H9 (cell line): ENCODE measurements at regions not wholly inside any gene's neighbourhood (a gene's known extent, or its start where the extent isn't known, plus 50 kb on each side); places are given as distances from the start of the nearest gene placed in this dataset.

Source experiments
- DNase-seq: peaks from one replicate; pipeline ENCODE4 v3.0.0-alpha.2; 2017
- H2AFZ ChIP-seq: one replicate; pipeline ENCODE4 v1.6.1; 2013; ENCODE audit warnings: mild to moderate bottlenecking, low read length, control low read depth, moderate library complexity
- H2AK5ac ChIP-seq: 2 replicates; pipeline ENCODE4 v1.6.1; 2013; ENCODE audit warnings: low read length, control low read depth, mixed read lengths; ENCODE audit not compliant: insufficient read length
- H2BK120ac ChIP-seq: one replicate; pipeline ENCODE4 v1.6.1; 2013; ENCODE audit warnings: low read depth, mild to moderate bottlenecking, low read length, control low read depth, inconsistent platforms; ENCODE audit not compliant: poor library complexity, severe bottlenecking
- H2BK12ac ChIP-seq: 2 replicates; pipeline ENCODE4 v1.6.1; 2013; ENCODE audit warnings: low read length, control low read depth, mixed read lengths, low read depth; ENCODE audit not compliant: insufficient read length
- H2BK15ac ChIP-seq: 2 replicates; pipeline ENCODE4 v1.6.1; 2013; ENCODE audit warnings: low read depth, low read length, control low read depth
- H2BK20ac ChIP-seq: one replicate; pipeline ENCODE4 v1.6.1; 2013; ENCODE audit warnings: low read depth, mild to moderate bottlenecking, low read length, control low read depth, inconsistent platforms; ENCODE audit not compliant: poor library complexity, severe bottlenecking
- H2BK5ac ChIP-seq: 2 replicates; pipeline ENCODE4 v1.6.1; 2013; ENCODE audit warnings: low read length, control low read depth, mixed read lengths; ENCODE audit not compliant: insufficient read length
- H3K14ac ChIP-seq: 2 replicates; pipeline ENCODE4 v1.6.1; 2013; ENCODE audit warnings: low read length, control low read depth; ENCODE audit not compliant: insufficient read depth
- H3K18ac ChIP-seq: 2 replicates; pipeline ENCODE4 v1.6.1; 2013; ENCODE audit warnings: low read depth, mild to moderate bottlenecking, mixed read lengths, low read length, control low read depth; ENCODE audit not compliant: insufficient read length
- H3K23ac ChIP-seq: 2 replicates; pipeline ENCODE4 v1.6.1; 2013; ENCODE audit warnings: low read length, control low read depth, mixed read lengths, low read depth; ENCODE audit not compliant: insufficient read length
- H3K23me2 ChIP-seq: 2 replicates; pipeline ENCODE4 v1.6.1; 2013; ENCODE audit warnings: low read depth, mild to moderate bottlenecking, mixed read lengths, low read length, control low read depth; ENCODE audit not compliant: insufficient read length, poor library complexity, severe bottlenecking
- H3K27ac ChIP-seq: 2 replicates; pipeline ENCODE4 v1.5.1; 2013; ENCODE audit warnings: low read length, control low read depth, mixed read lengths, low read depth; ENCODE audit not compliant: insufficient read length
- H3K27me3 ChIP-seq: 2 replicates; pipeline ENCODE4 v1.6.1; 2013; ENCODE audit warnings: low read length, control low read depth, inconsistent platforms; ENCODE audit not compliant: insufficient read depth
- H3K4ac ChIP-seq: 2 replicates; pipeline ENCODE4 v1.6.1; 2013; ENCODE audit warnings: low read depth, mild to moderate bottlenecking, control low read depth, inconsistent platforms, low read length, moderate library complexity
- H3K4me1 ChIP-seq: 2 replicates; pipeline ENCODE4 v1.6.1; 2013; ENCODE audit warnings: low read length, control low read depth, inconsistent platforms; ENCODE audit not compliant: insufficient read depth
- H3K4me2 ChIP-seq: 2 replicates; pipeline ENCODE4 v1.6.1; 2013; ENCODE audit warnings: low read length, control low read depth, mixed read lengths; ENCODE audit not compliant: insufficient read length, insufficient read depth
- H3K56ac ChIP-seq: 2 replicates; pipeline ENCODE4 v1.6.1; 2013; ENCODE audit warnings: low read depth, mild to moderate bottlenecking, mixed read lengths, low read length, control low read depth; ENCODE audit not compliant: insufficient read length
- H3K79me1 ChIP-seq: 2 replicates; pipeline ENCODE4 v1.6.1; 2013; ENCODE audit warnings: low read depth, mild to moderate bottlenecking, moderate library complexity, low read length, control low read depth, inconsistent platforms; ENCODE audit not compliant: insufficient read depth, poor library complexity, severe bottlenecking
- H3K79me2 ChIP-seq: 2 replicates; pipeline ENCODE4 v1.6.1; 2013; ENCODE audit warnings: low read length, control low read depth, inconsistent platforms; ENCODE audit not compliant: insufficient read depth
- H3K9ac ChIP-seq: 2 replicates; pipeline ENCODE4 v1.6.1; 2013; ENCODE audit warnings: low read length, control low read depth, mixed read lengths; ENCODE audit not compliant: insufficient read length; ENCODE audit errors: extremely low read depth
- H3K9me3 ChIP-seq: one replicate; pipeline ENCODE4 v1.6.1; 2013; ENCODE audit warnings: low read depth, low read length, inconsistent platforms; ENCODE audit not compliant: control insufficient read depth
- H3T11ph ChIP-seq: one replicate; pipeline ENCODE4 v1.6.1; 2013; ENCODE audit warnings: mild to moderate bottlenecking, low read length, control low read depth, inconsistent platforms
- H4K20me1 ChIP-seq: one replicate; pipeline ENCODE4 v1.6.1; 2013; ENCODE audit not compliant: control insufficient read depth, insufficient read length, insufficient read depth
- H4K5ac ChIP-seq: 2 replicates; pipeline ENCODE4 v1.6.1; 2013; ENCODE audit warnings: low read depth, mild to moderate bottlenecking, mixed read lengths, low read length, control low read depth; ENCODE audit not compliant: insufficient read length
- H4K8ac ChIP-seq: replicated peaks from 2 replicates; pipeline ENCODE4 v1.6.1; 2013; ENCODE audit warnings: low read length, control low read depth, mixed read lengths, low read depth; ENCODE audit not compliant: insufficient read length
- H4K91ac ChIP-seq: 2 replicates; pipeline ENCODE4 v1.6.1; 2013; ENCODE audit warnings: low read depth, mild to moderate bottlenecking, moderate library complexity, mixed read lengths, low read length, control low read depth; ENCODE audit not compliant: insufficient read length
- H3K27ac Mint-ChIP-seq, 3 experiments: 2 replicates in 2 of 3; 3 replicates in 1 of 3; pipeline ENCODE4 v1.8.0; 2020 to 2021; ENCODE audit warnings: mixed read lengths in 3 of 3, mild to moderate bottlenecking in 1 of 3, moderate library complexity in 1 of 3
- H3K27me3 Mint-ChIP-seq: 2 replicates; pipeline ENCODE4 v1.8.0; 2021; ENCODE audit warnings: low read depth, mild to moderate bottlenecking, moderate library complexity, mixed read lengths
- H3K36me3 Mint-ChIP-seq, 3 experiments: 2 replicates in 2 of 3; 3 replicates in 1 of 3; pipeline ENCODE4 v1.8.0; 2020 to 2021; ENCODE audit warnings: low read depth in 3 of 3, mixed read lengths in 3 of 3; ENCODE audit not compliant: insufficient read depth in 1 of 3
- H3K4me1 Mint-ChIP-seq, 2 experiments: 2 replicates each; pipeline ENCODE4 v1.8.0; 2020; ENCODE audit warnings: mixed read lengths in 2 of 2
- H3K4me3 Mint-ChIP-seq, 2 experiments: 2 replicates in 1 of 2; 3 replicates in 1 of 2; pipeline ENCODE4 v1.8.0; 2020 to 2021; ENCODE audit warnings: mild to moderate bottlenecking in 2 of 2, mixed read lengths in 2 of 2, moderate library complexity in 1 of 2
- H3K9me3 Mint-ChIP-seq, 2 experiments: 2 replicates in 1 of 2; 3 replicates in 1 of 2; pipeline ENCODE4 v1.8.0; 2020; ENCODE audit warnings: mild to moderate bottlenecking in 2 of 2, mixed read lengths in 2 of 2, moderate library complexity in 1 of 2
- CTCF ChIP-seq: fragments of 200-600 bp; sonication (generic); conservative IDR thresholded peaks from 3 replicates; pipeline ENCODE4 v1.8.0; 2021; ENCODE audit warnings: antibody characterized with exemption, mild to moderate bottlenecking
- WGBS: extraction: QIAGEN DNeasy Blood & Tissue Kit; methylation state at CpG from one replicate; pipeline ENCODE4 v1.1.7; 2013; ENCODE audit warnings: missing lambda C conversion rate, low lambda C conversion rate, mixed read lengths; ENCODE audit not compliant: insufficient read length; ENCODE audit errors: extremely low coverage; 5-methylcytosine and 5-hydroxymethylcytosine counted together

- H3K4me1 Mint-ChIP-seq, result no peaks in the 10 kb centered on the region
- Histone ChIP-seq H2BK12ac (no peak overlapping the region), H3T11ph (no peak overlapping the region), H4K91ac (no peak overlapping the region), H3K79me1 (no peaks in the 10 kb centered on the region), H3K79me2 (no peaks in the 10 kb centered on the region), H4K20me1 (no peaks in the 10 kb centered on the region), H3K27me3 (no peaks in the 10 kb centered on the region), H3K4ac (no peak overlapping the region), H3K56ac (no peak overlapping the region), H3K9me3 (no peaks in the 10 kb centered on the region), H2BK120ac (no peak overlapping the region), H3K14ac (no peak overlapping the region), H2BK15ac (no peak overlapping the region), H3K4me2 (no peak overlapping the region), H2BK20ac (no peak overlapping the region), H3K23me2 (no peaks in the 10 kb centered on the region), H3K23ac (no peak overlapping the region), H3K9ac (no peak overlapping the region), H3K27ac (no peak overlapping the region), H4K8ac (no peak overlapping the region), H2AFZ (no peak overlapping the region), H2AK5ac (no peak overlapping the region), H3K4me1 (no peaks in the 10 kb centered on the region), H4K5ac (no peak overlapping the region), H3K18ac (no peak overlapping the region), H2BK5ac (no peak overlapping the region)
- H3K36me3 Mint-ChIP-seq, result no peaks in the 10 kb centered on the region
- no peak for TF ChIP-seq CTCF
- H3K4me3 Mint-ChIP-seq, result no peak overlapping the region
- no CpG with 5 or more reads among the region's 1 CpG for WGBS
- peaks cover 0 to 4% of the 10 kb centered on the region in 2 experiments; a peak in 3 of 5 replicates for H3K9me3 Mint-ChIP-seq
- H3K27me3 Mint-ChIP-seq, result peaks cover 2% of the 10 kb centered on the region; the same call in 1 of the 2 replicates
- no peak for DNase-seq
- H3K27ac Mint-ChIP-seq, result no peak overlapping the region
Measured at GRCh38 chr4:108431986-108432385, 188.4 kb upstream of the RPL34 start.
